ENCODE measurements at regions not wholly inside any gene's neighbourhood (a gene's known extent, or its start where the extent isn't known, plus 50 kb on each side); places are given as distances from the start of the nearest gene placed in this dataset.

GRCh38 chr1:4027008-4027407 is 126.9 kb upstream of the C1orf174 start:
- Histone ChIP-seq H3K79me2 (ENCODE audit: control insufficient read depth, insufficient read depth, low read length) (no peaks in the 10 kb centered on the region), H4K20me1 (replicated peaks; ENCODE audit: control insufficient read depth, extremely low read depth, insufficient read depth, low read length) (no peaks in the 10 kb centered on the region), H2AFZ (ENCODE audit: low read depth, low read length) (no peak overlapping the region), H3K4me2 (ENCODE audit: insufficient read depth, low read length) (no peak overlapping the region), H3K27ac (ENCODE audit: insufficient read depth, low read depth, low read length) (no peak overlapping the region), H3K36me3 (ENCODE audit: control insufficient read depth in 2 of 2, extremely low read depth in 1 of 2, insufficient read depth in 2 of 2, low read length in 2 of 2) (no peaks in the 10 kb centered on the region), H3K27me3 (ENCODE audit: control insufficient read depth in 2 of 2, insufficient read depth in 2 of 2, low read length in 2 of 2) (no peaks in the 10 kb centered on the region), H3K9ac (replicated peaks; ENCODE audit: extremely low read depth, insufficient read depth, low read length) (no peak overlapping the region), H3K9me1 (replicated peaks; ENCODE audit: control insufficient read depth, extremely low read depth, insufficient read depth, low read length) (no peaks in the 10 kb centered on the region), H3K4me3 (replicated peaks in 1 of 3; ENCODE audit: insufficient read depth in 1 of 3, low read depth in 1 of 3, low read length in 3 of 3) (no peak overlapping the region), H3K9me3 (replicated peaks; ENCODE audit: control insufficient read depth, insufficient read depth, low read length) (peaks cover 3% of the 10 kb centered on the region), H3K4me1 (ENCODE audit: control insufficient read depth, extremely low read depth, insufficient read depth, low read length) (no peaks in the 10 kb centered on the region)
- dilution Hi-C loops (cut with MboI; ENCODE audit: extremely low pct_ligation_motif_present, low sequenced_read_pairs) (no loop called here), intact Hi-C loops (cut with micrococcal nuclease) (no loop called here)
- ChIA-PET CTCF (no interaction called here), POLR2A (no interaction called here)
- no peak for DNase-seq (ENCODE audit: low read depth, low spot score)
- BruUV-seq (replicated peaks) = no TSS peak
- no peak for FAIRE-seq
- TF ChIP-seq CTCF (IDR thresholded peaks at IDR 0.05; ENCODE audit: extremely low read depth in 1 of 2, insufficient read depth in 1 of 2, low read depth in 1 of 2, low read length in 2 of 2) (no peak), EZH2 (IDR thresholded peaks at IDR 0.05; ENCODE audit: borderline replicate concordance, low read depth, low read length, severe bottlenecking) (no peak), POLR2A (IDR thresholded peaks at IDR 0.05; ENCODE audit: low read depth, low read length) (no peak)

GRCh38 chr1:4027492-4028138 is 127.5 kb upstream of the C1orf174 start:
- no peaks in the 10 kb centered on the region for H4K20me1 ChIP-seq (replicated peaks; ENCODE audit: control insufficient read depth, extremely low read depth, insufficient read depth, low read length)
- H3K9me3 ChIP-seq (replicated peaks; ENCODE audit: control insufficient read depth, insufficient read depth, low read length) = peaks cover 3% of the 10 kb centered on the region
- intact Hi-C loops (cut with micrococcal nuclease) = no loop called here
- no peak for FAIRE-seq
- BruUV-seq (replicated peaks) = no TSS peak
- H3K36me3 ChIP-seq (ENCODE audit: control insufficient read depth in 2 of 2, extremely low read depth in 1 of 2, insufficient read depth in 2 of 2, low read length in 2 of 2) = no peaks in the 10 kb centered on the region
- no peak overlapping the region for H3K27ac ChIP-seq (ENCODE audit: insufficient read depth, low read depth, low read length)
- H3K4me2 ChIP-seq (ENCODE audit: insufficient read depth, low read length) = no peak overlapping the region
- no peak overlapping the region for H3K4me3 ChIP-seq (replicated peaks in 1 of 3; ENCODE audit: insufficient read depth in 1 of 3, low read depth in 1 of 3, low read length in 3 of 3)
- no peaks in the 10 kb centered on the region for H3K27me3 ChIP-seq (ENCODE audit: control insufficient read depth in 2 of 2, insufficient read depth in 2 of 2, low read length in 2 of 2)
- DNase-seq (ENCODE audit: low read depth, low spot score) = no peak
- no peak overlapping the region for H3K9ac ChIP-seq (replicated peaks; ENCODE audit: extremely low read depth, insufficient read depth, low read length)
- ChIA-PET POLR2A (no interaction called here), CTCF (no interaction called here)
- dilution Hi-C loops (cut with MboI; ENCODE audit: extremely low pct_ligation_motif_present, low sequenced_read_pairs) = no loop called here
- TF ChIP-seq GATA2 (IDR thresholded peaks at IDR 0.05; ENCODE audit: insufficient read depth, insufficient read length, low read depth, low read length) (no peak), POLR2AphosphoS5 (IDR thresholded peaks at IDR 0.05; ENCODE audit: insufficient read depth, low read depth, low read length) (no peak), POLR2A (IDR thresholded peaks at IDR 0.05; ENCODE audit: low read depth, low read length) (no peak)
- H3K9me1 ChIP-seq (replicated peaks; ENCODE audit: control insufficient read depth, extremely low read depth, insufficient read depth, low read length) = no peaks in the 10 kb centered on the region
- H3K4me1 ChIP-seq (ENCODE audit: control insufficient read depth, extremely low read depth, insufficient read depth, low read length) = no peaks in the 10 kb centered on the region
- H3K79me2 ChIP-seq (ENCODE audit: control insufficient read depth, insufficient read depth, low read length) = no peaks in the 10 kb centered on the region
- H2AFZ ChIP-seq (ENCODE audit: low read depth, low read length) = no peak overlapping the region
